BE2C (cell line): ENCODE measurements at regions not wholly inside any gene's neighbourhood (a gene's known extent, or its start where the extent isn't known, plus 50 kb on each side); places are given as distances from the start of the nearest gene placed in this dataset.
"Not testable (repeated sequence)": the region's sequence is repeated elsewhere in the genome, so short reads cannot be mapped to it uniquely, and the experiment has no call there.

Source experiments
- DNase-seq: peaks from one replicate; pipeline ENCODE4 v3.0.0-alpha.2; 2020
- H3K27me3 ChIP-seq: fragments of 250-450 bp; sonication (Bioruptor Pico); 2 replicates; pipeline ENCODE4 v1.5.1; 2020; ENCODE audit warnings: mild to moderate bottlenecking
- H3K36me3 ChIP-seq: fragments of 250-450 bp; sonication (Bioruptor Pico); 2 replicates; pipeline ENCODE4 v1.5.1; 2020; ENCODE audit warnings: mild to moderate bottlenecking
- H3K4me1 ChIP-seq: fragments of 250-450 bp; sonication (Bioruptor Pico); 2 replicates; pipeline ENCODE4 v1.5.1; 2020
- H3K4me3 ChIP-seq: 2 replicates; pipeline ENCODE4 v1.5.1; 2011; ENCODE audit warnings: low read depth, low read length
- H3K9me3 ChIP-seq: fragments of 250-450 bp; sonication (Bioruptor Pico); 2 replicates; pipeline ENCODE4 v1.5.1; 2020
- TF ChIP-seq, protein P1 (sequence below): IDR thresholded peaks from 2 replicates; pipeline ENCODE4 v1.5.1; 2012; ENCODE audit warnings: mild to moderate bottlenecking, low read depth, low read length

DNA sequence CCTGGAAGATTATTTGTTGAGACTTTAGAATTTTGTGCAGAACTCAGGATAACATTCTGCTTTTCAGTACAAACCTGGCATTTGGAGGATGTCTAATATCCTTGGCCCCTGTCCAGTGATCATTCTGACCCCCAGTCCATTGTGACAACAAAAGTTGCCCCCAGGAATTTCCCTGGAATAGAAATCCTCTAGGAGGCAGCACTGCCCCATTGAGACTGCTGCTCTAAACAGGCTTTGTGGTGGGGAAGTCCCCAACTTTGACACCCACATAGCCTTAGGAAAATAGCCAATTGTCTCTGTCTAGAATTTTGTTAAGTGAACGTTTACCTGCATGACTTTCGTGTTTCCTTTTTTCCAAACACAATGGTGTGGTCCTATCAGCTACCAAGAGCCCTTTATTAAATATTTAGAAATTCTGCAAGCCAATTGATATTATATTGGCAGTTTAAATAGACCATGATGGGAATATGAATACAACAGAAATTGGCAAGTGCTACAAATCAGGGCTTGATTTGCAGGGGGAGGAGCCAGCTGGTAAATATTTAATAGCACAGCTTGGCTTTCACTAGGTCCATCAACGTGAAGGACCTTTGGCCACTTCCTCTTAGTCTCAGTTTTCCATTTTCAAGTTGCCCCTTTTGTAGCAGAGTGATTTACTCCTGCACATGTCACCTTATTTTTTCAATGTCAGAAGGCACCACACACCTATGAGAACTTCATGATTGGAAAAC lies 451.7 kb downstream of the EFNB2 start:
- H3K27me3 ChIP-seq: no peaks in the 10 kb centered on the region
- H3K9me3 ChIP-seq: no peaks in the 10 kb centered on the region
- no peak overlapping the region for H3K4me3 ChIP-seq
- no peaks in the 10 kb centered on the region for H3K4me1 ChIP-seq
- peak; percentile 40 for DNase-seq
- no peaks in the 10 kb centered on the region for H3K36me3 ChIP-seq
- TF ChIP-seq, protein P1, sequence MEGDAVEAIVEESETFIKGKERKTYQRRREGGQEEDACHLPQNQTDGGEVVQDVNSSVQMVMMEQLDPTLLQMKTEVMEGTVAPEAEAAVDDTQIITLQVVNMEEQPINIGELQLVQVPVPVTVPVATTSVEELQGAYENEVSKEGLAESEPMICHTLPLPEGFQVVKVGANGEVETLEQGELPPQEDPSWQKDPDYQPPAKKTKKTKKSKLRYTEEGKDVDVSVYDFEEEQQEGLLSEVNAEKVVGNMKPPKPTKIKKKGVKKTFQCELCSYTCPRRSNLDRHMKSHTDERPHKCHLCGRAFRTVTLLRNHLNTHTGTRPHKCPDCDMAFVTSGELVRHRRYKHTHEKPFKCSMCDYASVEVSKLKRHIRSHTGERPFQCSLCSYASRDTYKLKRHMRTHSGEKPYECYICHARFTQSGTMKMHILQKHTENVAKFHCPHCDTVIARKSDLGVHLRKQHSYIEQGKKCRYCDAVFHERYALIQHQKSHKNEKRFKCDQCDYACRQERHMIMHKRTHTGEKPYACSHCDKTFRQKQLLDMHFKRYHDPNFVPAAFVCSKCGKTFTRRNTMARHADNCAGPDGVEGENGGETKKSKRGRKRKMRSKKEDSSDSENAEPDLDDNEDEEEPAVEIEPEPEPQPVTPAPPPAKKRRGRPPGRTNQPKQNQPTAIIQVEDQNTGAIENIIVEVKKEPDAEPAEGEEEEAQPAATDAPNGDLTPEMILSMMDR: peak; percentile 81

DNA sequence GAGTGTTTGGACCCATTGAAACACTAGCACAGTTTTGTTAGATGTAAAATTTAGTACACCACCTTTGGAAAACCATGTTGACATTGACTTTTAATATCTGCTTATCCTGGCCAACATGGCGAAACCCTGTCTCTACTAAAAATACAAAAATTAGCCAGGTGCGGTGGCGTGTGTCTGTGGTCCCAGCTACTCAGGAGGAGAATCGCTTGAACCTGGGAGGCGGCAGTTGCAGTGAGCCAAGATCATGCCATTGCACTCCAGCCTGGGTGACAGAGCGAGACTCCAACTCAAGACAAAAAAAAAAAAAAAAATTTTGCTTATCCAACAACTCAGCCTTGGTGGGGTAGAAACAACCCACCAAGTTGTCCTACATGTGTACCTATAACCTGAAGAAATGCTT lies 454.2 kb downstream of the EFNB2 start:
- H3K27me3 ChIP-seq, DNase-seq, H3K4me1 ChIP-seq, H3K9me3 ChIP-seq, H3K4me3 ChIP-seq, H3K36me3 ChIP-seq: not testable (repeated sequence)

DNA sequence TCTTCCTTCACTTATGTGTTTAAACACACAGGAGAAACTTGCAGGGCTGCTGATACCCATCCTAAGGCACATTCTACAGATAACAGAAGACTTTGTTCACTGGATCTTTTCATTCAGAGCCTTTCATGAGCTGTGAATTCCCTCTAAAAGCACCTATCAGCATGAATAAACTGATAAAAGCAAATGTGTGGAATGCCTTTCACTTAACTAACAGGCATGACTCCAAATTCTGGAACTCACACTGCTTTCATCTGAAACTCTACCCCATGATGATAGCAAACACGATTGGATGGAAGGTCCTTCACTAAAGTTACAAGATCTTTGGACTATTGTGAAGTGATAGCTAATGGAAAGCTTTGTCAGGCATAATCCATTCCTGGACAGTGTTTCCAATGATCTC lies 457.3 kb downstream of the EFNB2 start:
- DNase-seq: no peak
- H3K9me3 ChIP-seq: no peaks in the 10 kb centered on the region
- TF ChIP-seq, protein P1: no peak
- H3K36me3 ChIP-seq: no peaks in the 10 kb centered on the region
- no peak overlapping the region for H3K4me3 ChIP-seq
- no peaks in the 10 kb centered on the region for H3K27me3 ChIP-seq
- H3K4me1 ChIP-seq: no peaks in the 10 kb centered on the region; the same call in 1 of the 2 replicates

DNA sequence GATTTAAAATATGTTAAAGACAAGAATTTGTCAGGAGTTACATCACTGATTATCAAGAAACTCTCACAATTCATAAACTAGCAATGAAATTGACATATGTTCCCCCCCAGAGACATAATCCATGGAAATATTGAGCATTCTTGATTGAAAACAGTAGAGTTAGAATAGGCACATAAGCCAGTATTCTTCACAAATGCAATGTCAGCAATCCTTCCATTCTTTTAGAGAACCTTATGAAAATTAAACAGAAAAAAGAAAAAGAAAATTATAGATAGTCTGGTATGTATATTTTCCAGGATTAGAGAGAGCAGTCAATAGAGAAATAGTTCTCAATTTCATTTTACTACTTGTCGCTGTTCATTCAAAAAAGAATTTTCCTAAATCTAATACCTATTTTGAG lies 458.4 kb downstream of the EFNB2 start:
- TF ChIP-seq, protein P1: no peak
- Histone ChIP-seq H3K4me1 (no peaks in the 10 kb centered on the region; the same call in 1 of the 2 replicates), H3K4me3 (no peak overlapping the region), H3K9me3 (no peaks in the 10 kb centered on the region), H3K36me3 (no peaks in the 10 kb centered on the region), H3K27me3 (no peaks in the 10 kb centered on the region)
- no peak for DNase-seq

DNA sequence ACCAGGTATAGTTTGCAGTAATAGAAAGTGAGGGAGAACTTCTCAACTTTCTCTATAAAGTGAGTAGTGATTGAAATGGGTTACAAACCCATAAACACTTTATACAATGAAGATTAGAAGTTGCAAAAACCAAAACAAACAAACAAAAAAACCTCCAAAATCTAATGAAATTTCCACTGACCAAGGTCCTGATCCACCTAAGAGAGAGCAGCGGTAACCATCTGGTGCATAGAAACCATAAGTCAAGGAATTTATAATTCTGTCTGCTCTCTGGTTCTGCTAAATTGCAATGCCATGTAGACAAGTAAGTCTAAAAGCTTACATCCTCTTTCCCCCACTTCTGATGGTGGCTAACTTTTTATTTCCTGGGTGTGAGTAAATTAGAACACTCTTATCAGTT lies 463.4 kb downstream of the EFNB2 start:
- Histone ChIP-seq H3K9me3 (no peaks in the 10 kb centered on the region), H3K4me3 (no peak overlapping the region), H3K36me3 (no peaks in the 10 kb centered on the region), H3K27me3 (no peaks in the 10 kb centered on the region; the same call in 1 of the 2 replicates), H3K4me1 (no peaks in the 10 kb centered on the region; the same call in 1 of the 2 replicates)
- TF ChIP-seq, protein P1: no peak
- no peak for DNase-seq

DNA sequence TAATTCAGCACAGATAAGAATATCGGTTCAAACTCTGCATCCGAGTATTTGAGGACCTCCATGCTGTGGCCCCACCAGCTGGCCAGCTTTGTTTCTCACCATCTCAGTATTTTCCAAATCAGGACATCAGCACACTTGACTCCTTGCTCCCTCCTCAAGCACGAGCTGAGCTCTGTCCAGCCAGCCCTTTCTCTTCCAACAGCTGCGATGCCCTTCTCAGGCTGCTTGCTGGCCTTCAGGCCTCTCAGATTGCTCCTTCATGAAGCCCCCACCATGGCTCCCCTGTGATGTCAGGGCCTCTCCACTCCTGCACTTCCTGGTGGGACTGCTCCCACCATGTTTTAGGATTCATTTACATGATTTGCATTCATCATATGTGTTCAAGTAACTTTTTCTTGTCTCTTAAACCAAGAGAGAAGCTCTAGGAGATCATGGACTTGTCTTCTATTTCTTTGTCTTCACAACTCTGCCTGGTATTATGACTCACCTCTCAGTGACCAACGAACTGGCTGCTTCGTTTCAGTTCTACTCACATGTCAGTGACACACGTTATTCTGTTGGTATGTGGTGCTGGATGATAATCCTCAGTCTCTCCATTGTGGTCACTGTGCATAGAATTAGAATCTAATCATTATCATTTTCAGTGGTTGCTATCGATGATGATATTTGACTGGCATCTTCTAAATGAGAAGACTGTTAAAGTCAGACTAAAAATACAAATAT lies 471.7 kb downstream of the EFNB2 start:
- DNase-seq: no peak
- TF ChIP-seq, protein P1: no peak

More for the DNA sequence above, 471.7 kb downstream of the EFNB2 start:
- H3K9me3 ChIP-seq: no peaks in the 10 kb centered on the region
- H3K4me1 ChIP-seq: no peaks in the 10 kb centered on the region
- H3K4me3 ChIP-seq: no peak overlapping the region
- no peaks in the 10 kb centered on the region for H3K27me3 ChIP-seq
- H3K36me3 ChIP-seq: no peaks in the 10 kb centered on the region
